GM04504 (cell line): ENCODE measurements at regions not wholly inside any gene's neighbourhood (a gene's known extent, or its start where the extent isn't known, plus 50 kb on each side); places are given as distances from the start of the nearest gene placed in this dataset.

ENCODE experiments used
- DNase-seq: peaks from one replicate; pipeline ENCODE4 v3.0.0-alpha.2; 2012; ENCODE audit warnings: low read depth

- DNase-seq, result no peak
Observed at GRCh38 chr2:200752332-200752731, 59.4 kb upstream of the BZW1 start.

- no peak for DNase-seq
Observed at GRCh38 chr2:200752835-200753234, 58.9 kb upstream of the BZW1 start.

- peak; percentile 59 for DNase-seq
Observed at GRCh38 chr2:200756618-200757321, 54.9 kb upstream of the BZW1 start.

- DNase-seq, result no peak
Observed at GRCh38 chr2:200757399-200757798, 54.3 kb upstream of the BZW1 start.

- DNase-seq, result no peak
Observed at GRCh38 chr2:200758341-200758740, 53.4 kb upstream of the BZW1 start.

- peak; percentile 49 for DNase-seq
Observed at GRCh38 chr2:200761266-200761665, 50.4 kb upstream of the BZW1 start.
